ENCODE measurements at regions not wholly inside any gene's neighbourhood (a gene's known extent, or its start where the extent isn't known, plus 50 kb on each side); places are given as distances from the start of the nearest gene placed in this dataset.

GRCh38 chr13:73825143-73825542, 309.1 kb downstream of the KLF12 start:
- no peak overlapping the region for H3K27ac Mint-ChIP-seq (ENCODE audit: unreplicated experiment)
- no peak for TF ChIP-seq CTCF (IDR thresholded peaks at IDR 0.05; ENCODE audit: unreplicated experiment)
- H3K27me3 Mint-ChIP-seq (ENCODE audit: unreplicated experiment), result no peaks in the 10 kb centered on the region
- peaks cover 10% of the 10 kb centered on the region for H3K4me1 Mint-ChIP-seq (ENCODE audit: unreplicated experiment)
- H3K36me3 Mint-ChIP-seq (ENCODE audit: low read depth, unreplicated experiment), result peaks cover 9% of the 10 kb centered on the region
- no peaks in the 10 kb centered on the region for H3K9me3 Mint-ChIP-seq (ENCODE audit: unreplicated experiment)
- no peak overlapping the region for H3K4me3 Mint-ChIP-seq (ENCODE audit: unreplicated experiment)
- DNase-seq (ENCODE audit: low spot score), result no peak

GRCh38 chr13:73822668-73823592, 311.3 kb downstream of the KLF12 start:
- Mint-ChIP-seq H3K4me3 (ENCODE audit: unreplicated experiment) (no peak overlapping the region), H3K4me1 (ENCODE audit: unreplicated experiment) (no peaks in the 10 kb centered on the region), H3K36me3 (ENCODE audit: low read depth, unreplicated experiment) (peaks cover 12% of the 10 kb centered on the region), H3K27me3 (ENCODE audit: unreplicated experiment) (peaks cover 1% of the 10 kb centered on the region), H3K27ac (ENCODE audit: unreplicated experiment) (no peak overlapping the region), H3K9me3 (ENCODE audit: unreplicated experiment) (no peaks in the 10 kb centered on the region)
- DNase-seq (ENCODE audit: low spot score), result no peak
- TF ChIP-seq CTCF (IDR thresholded peaks at IDR 0.05; ENCODE audit: unreplicated experiment), result no peak

- peaks cover 6% of the 10 kb centered on the region for H3K36me3 Mint-ChIP-seq (ENCODE audit: low read depth, unreplicated experiment)
- peaks cover 1% of the 10 kb centered on the region for H3K27me3 Mint-ChIP-seq (ENCODE audit: unreplicated experiment)
- H3K4me3 Mint-ChIP-seq (ENCODE audit: unreplicated experiment), result no peak overlapping the region
- H3K4me1 Mint-ChIP-seq (ENCODE audit: unreplicated experiment), result no peaks in the 10 kb centered on the region
- H3K9me3 Mint-ChIP-seq (ENCODE audit: unreplicated experiment), result no peaks in the 10 kb centered on the region
- H3K27ac Mint-ChIP-seq (ENCODE audit: unreplicated experiment), result no peak overlapping the region
- no peak for DNase-seq (ENCODE audit: low spot score)
- TF ChIP-seq CTCF (IDR thresholded peaks at IDR 0.05; ENCODE audit: unreplicated experiment), result no peak
These were observed 313.5 kb downstream of the KLF12 start for GRCh38 chr13:73820688-73821087.

- Mint-ChIP-seq H3K9me3 (ENCODE audit: unreplicated experiment) (no peaks in the 10 kb centered on the region), H3K36me3 (ENCODE audit: low read depth, unreplicated experiment) (peaks cover 6% of the 10 kb centered on the region), H3K27me3 (ENCODE audit: unreplicated experiment) (peaks cover 1% of the 10 kb centered on the region), H3K27ac (ENCODE audit: unreplicated experiment) (no peak overlapping the region), H3K4me3 (ENCODE audit: unreplicated experiment) (no peak overlapping the region), H3K4me1 (ENCODE audit: unreplicated experiment) (no peaks in the 10 kb centered on the region)
- no peak for DNase-seq (ENCODE audit: low spot score)
- no peak for TF ChIP-seq CTCF (IDR thresholded peaks at IDR 0.05; ENCODE audit: unreplicated experiment)
These were observed 313.9 kb downstream of the KLF12 start for GRCh38 chr13:73820285-73820684.

- H3K36me3 Mint-ChIP-seq (ENCODE audit: low read depth, unreplicated experiment), result peaks cover 6% of the 10 kb centered on the region
- H3K27me3 Mint-ChIP-seq (ENCODE audit: unreplicated experiment), result peaks cover 1% of the 10 kb centered on the region
- H3K4me3 Mint-ChIP-seq (ENCODE audit: unreplicated experiment), result no peak overlapping the region
- no peak for TF ChIP-seq CTCF (IDR thresholded peaks at IDR 0.05; ENCODE audit: unreplicated experiment)
- no peaks in the 10 kb centered on the region for H3K9me3 Mint-ChIP-seq (ENCODE audit: unreplicated experiment)
- H3K27ac Mint-ChIP-seq (ENCODE audit: unreplicated experiment), result no peak overlapping the region
- DNase-seq (ENCODE audit: low spot score), result no peak
- H3K4me1 Mint-ChIP-seq (ENCODE audit: unreplicated experiment), result no peaks in the 10 kb centered on the region
These were observed 314.5 kb downstream of the KLF12 start for GRCh38 chr13:73819711-73820110.

Measured in endothelial cell (in vitro differentiated cells).